Activated naive CD8-positive, alpha-beta T cell treated with anti-CD3 and anti-CD28 coated beads, Interleukin-2, amount 10 ng/mL, durations not matched to agents 7 days and 5 days (primary cell): ENCODE measurements at regions not wholly inside any gene's neighbourhood (a gene's known extent, or its start where the extent isn't known, plus 50 kb on each side); places are given as distances from the start of the nearest gene placed in this dataset.
"Not testable (repeated sequence)": the region's sequence is repeated elsewhere in the genome, so short reads cannot be mapped to it uniquely, and the experiment has no call there.

Source experiments
- ATAC-seq: fragments of 150-1000 bp; cut with Tn5 transposase; one replicate; pipeline ENCODE4 v1.10.0; 2021; ENCODE audit warnings: low read depth, moderate library complexity
- POLR2A ChIA-PET: fragments of 350-600 bp; sonication (Branson Sonifier 250); formaldehyde crosslinking; loops from one replicate; lab custom pipeline; 2021; ENCODE audit warnings: antibody characterized with exemption; lab: Charles Lee
- DNase-seq: peaks from one replicate; pipeline ENCODE4 v3.0.0; 2021
- H3K27ac Mint-ChIP-seq: one replicate; pipeline ENCODE4 v1.8.0; 2022; ENCODE audit warnings: mild to moderate bottlenecking, mixed read lengths
- H3K27me3 Mint-ChIP-seq: one replicate; pipeline ENCODE4 v1.8.0; 2022; ENCODE audit warnings: mild to moderate bottlenecking, moderate library complexity, mixed read lengths
- H3K36me3 Mint-ChIP-seq: one replicate; pipeline ENCODE4 v1.8.0; 2021; ENCODE audit warnings: mild to moderate bottlenecking, mixed read lengths
- H3K4me1 Mint-ChIP-seq: one replicate; pipeline ENCODE4 v1.8.0; 2021; ENCODE audit warnings: mixed read lengths
- H3K4me3 Mint-ChIP-seq: one replicate; pipeline ENCODE4 v1.8.0; 2022; ENCODE audit warnings: mild to moderate bottlenecking, moderate library complexity, mixed read lengths
- H3K9me3 Mint-ChIP-seq: one replicate; pipeline ENCODE4 v1.8.0; 2021; ENCODE audit warnings: mixed read lengths

GRCh38 chr1:164163289-164163849 is 395.6 kb upstream of the PBX1 start:
- no peaks in the 10 kb centered on the region for H3K36me3 Mint-ChIP-seq
- peaks cover 12% of the 10 kb centered on the region for H3K9me3 Mint-ChIP-seq
- DNase-seq (no peak), ATAC-seq (no peak)
- H3K4me3 Mint-ChIP-seq: no peak overlapping the region
- POLR2A ChIA-PET: no interaction called here
- no peak overlapping the region for H3K27ac Mint-ChIP-seq
- H3K27me3 Mint-ChIP-seq: no peaks in the 10 kb centered on the region
- no peaks in the 10 kb centered on the region for H3K4me1 Mint-ChIP-seq

GRCh38 chr1:164165466-164165865 is 393.5 kb upstream of the PBX1 start:
- DNase-seq: no peak
- ATAC-seq: no peak
- H3K36me3 Mint-ChIP-seq: no peaks in the 10 kb centered on the region
- no peak overlapping the region for H3K4me3 Mint-ChIP-seq
- peaks cover 21% of the 10 kb centered on the region for H3K9me3 Mint-ChIP-seq
- no peaks in the 10 kb centered on the region for H3K4me1 Mint-ChIP-seq
- no peak overlapping the region for H3K27ac Mint-ChIP-seq
- H3K27me3 Mint-ChIP-seq: no peaks in the 10 kb centered on the region
- POLR2A ChIA-PET: no interaction called here

- ATAC-seq, DNase-seq, H3K27me3 Mint-ChIP-seq, POLR2A ChIA-PET, H3K36me3 Mint-ChIP-seq, H3K4me3 Mint-ChIP-seq, H3K27ac Mint-ChIP-seq, H3K4me1 Mint-ChIP-seq: not testable (repeated sequence)
- peaks cover 19% of the 10 kb centered on the region for H3K9me3 Mint-ChIP-seq
Measured at GRCh38 chr1:164166454-164166853, 392.5 kb upstream of the PBX1 start.

GRCh38 chr1:164177118-164177517 is 381.9 kb upstream of the PBX1 start:
- H3K36me3 Mint-ChIP-seq: no peaks in the 10 kb centered on the region
- POLR2A ChIA-PET: no interaction called here
- DNase-seq: no peak
- no peak overlapping the region for H3K27ac Mint-ChIP-seq
- H3K4me3 Mint-ChIP-seq: no peak overlapping the region
- no peaks in the 10 kb centered on the region for H3K27me3 Mint-ChIP-seq
- H3K9me3 Mint-ChIP-seq: peaks cover 8% of the 10 kb centered on the region
- no peaks in the 10 kb centered on the region for H3K4me1 Mint-ChIP-seq
- no peak for ATAC-seq

GRCh38 chr1:164180824-164181223 is 378.2 kb upstream of the PBX1 start:
- Mint-ChIP-seq H3K4me1 (no peaks in the 10 kb centered on the region), H3K4me3 (no peak overlapping the region), H3K9me3 (peaks cover 7% of the 10 kb centered on the region), H3K36me3 (no peaks in the 10 kb centered on the region), H3K27me3 (no peaks in the 10 kb centered on the region), H3K27ac (no peak overlapping the region)
- ATAC-seq: no peak
- POLR2A ChIA-PET: no interaction called here
- DNase-seq: no peak

- DNase-seq: no peak
- POLR2A ChIA-PET: no interaction called here
- no peaks in the 10 kb centered on the region for H3K4me1 Mint-ChIP-seq
- no peak overlapping the region for H3K4me3 Mint-ChIP-seq
- peaks cover 9% of the 10 kb centered on the region for H3K9me3 Mint-ChIP-seq
- no peaks in the 10 kb centered on the region for H3K27me3 Mint-ChIP-seq
- H3K36me3 Mint-ChIP-seq: no peaks in the 10 kb centered on the region
- no peak for ATAC-seq
- no peak overlapping the region for H3K27ac Mint-ChIP-seq
Measured at GRCh38 chr1:164183854-164184635, 374.9 kb upstream of the PBX1 start.

GRCh38 chr1:164186881-164187280 is 372.1 kb upstream of the PBX1 start:
- Mint-ChIP-seq H3K27ac (no peak overlapping the region), H3K4me3 (no peak overlapping the region)
- POLR2A ChIA-PET: no interaction called here

GRCh38 chr1:164188497-164188896 is 370.5 kb upstream of the PBX1 start:
- ATAC-seq: no peak
- H3K27ac Mint-ChIP-seq: no peak overlapping the region
- no peaks in the 10 kb centered on the region for H3K4me1 Mint-ChIP-seq
- no peaks in the 10 kb centered on the region for H3K36me3 Mint-ChIP-seq
- POLR2A ChIA-PET: no interaction called here
- H3K9me3 Mint-ChIP-seq: peaks cover 4% of the 10 kb centered on the region
- H3K27me3 Mint-ChIP-seq: no peaks in the 10 kb centered on the region
- no peak for DNase-seq
- H3K4me3 Mint-ChIP-seq: no peak overlapping the region

More at GRCh38 chr1:164186881-164187280, 372.1 kb upstream of the PBX1 start:
- H3K4me1 Mint-ChIP-seq: no peaks in the 10 kb centered on the region
- H3K27me3 Mint-ChIP-seq: no peaks in the 10 kb centered on the region
- no peak for ATAC-seq
- no peak for DNase-seq
- H3K36me3 Mint-ChIP-seq: no peaks in the 10 kb centered on the region
- H3K9me3 Mint-ChIP-seq: peaks cover 8% of the 10 kb centered on the region

- H3K4me1 Mint-ChIP-seq: no peaks in the 10 kb centered on the region
- no peak overlapping the region for H3K27ac Mint-ChIP-seq
- H3K4me3 Mint-ChIP-seq: no peak overlapping the region
- no peaks in the 10 kb centered on the region for H3K36me3 Mint-ChIP-seq
- no peaks in the 10 kb centered on the region for H3K27me3 Mint-ChIP-seq
- H3K9me3 Mint-ChIP-seq: peaks cover 4% of the 10 kb centered on the region
- DNase-seq: no peak
- ATAC-seq: no peak
- POLR2A ChIA-PET: no interaction called here
Measured at GRCh38 chr1:164191191-164191590, 367.8 kb upstream of the PBX1 start.

GRCh38 chr1:164210211-164210739 is 348.7 kb upstream of the PBX1 start:
- Mint-ChIP-seq H3K4me1 (no peaks in the 10 kb centered on the region), H3K9me3 (peaks cover 6% of the 10 kb centered on the region), H3K27me3 (no peaks in the 10 kb centered on the region)

GRCh38 chr1:164223378-164223777 is 335.6 kb upstream of the PBX1 start:
- POLR2A ChIA-PET: no interaction called here

More at GRCh38 chr1:164210211-164210739, 348.7 kb upstream of the PBX1 start:
- POLR2A ChIA-PET: no interaction called here
- no peak for ATAC-seq
- no peaks in the 10 kb centered on the region for H3K36me3 Mint-ChIP-seq
- no peak overlapping the region for H3K4me3 Mint-ChIP-seq
- no peak for DNase-seq
- H3K27ac Mint-ChIP-seq: no peak overlapping the region

GRCh38 chr1:164225011-164225410 is 334.0 kb upstream of the PBX1 start:
- Mint-ChIP-seq H3K27ac (no peak overlapping the region), H3K9me3 (peaks cover 5% of the 10 kb centered on the region), H3K4me3 (no peak overlapping the region), H3K4me1 (no peaks in the 10 kb centered on the region), H3K27me3 (no peaks in the 10 kb centered on the region), H3K36me3 (no peaks in the 10 kb centered on the region)
- no peak for DNase-seq
- POLR2A ChIA-PET: no interaction called here
- ATAC-seq: no peak

More at GRCh38 chr1:164223378-164223777, 335.6 kb upstream of the PBX1 start:
- H3K36me3 Mint-ChIP-seq: no peaks in the 10 kb centered on the region
- no peaks in the 10 kb centered on the region for H3K4me1 Mint-ChIP-seq
- peaks cover 3% of the 10 kb centered on the region for H3K9me3 Mint-ChIP-seq
- H3K27ac Mint-ChIP-seq: no peak overlapping the region
- no peak for ATAC-seq
- DNase-seq: no peak
- no peaks in the 10 kb centered on the region for H3K27me3 Mint-ChIP-seq
- no peak overlapping the region for H3K4me3 Mint-ChIP-seq

GRCh38 chr1:164226977-164227376 is 332.0 kb upstream of the PBX1 start:
- H3K9me3 Mint-ChIP-seq: peaks cover 5% of the 10 kb centered on the region
- no peak for DNase-seq
- H3K27ac Mint-ChIP-seq: no peak overlapping the region
- H3K27me3 Mint-ChIP-seq: no peaks in the 10 kb centered on the region
- no peaks in the 10 kb centered on the region for H3K4me1 Mint-ChIP-seq
- ATAC-seq: no peak
- H3K36me3 Mint-ChIP-seq: no peaks in the 10 kb centered on the region
- POLR2A ChIA-PET: no interaction called here
- no peak overlapping the region for H3K4me3 Mint-ChIP-seq

- H3K4me3 Mint-ChIP-seq: no peak overlapping the region
- DNase-seq (no peak), ATAC-seq (no peak)
- POLR2A ChIA-PET: no interaction called here
- no peaks in the 10 kb centered on the region for H3K27me3 Mint-ChIP-seq
- no peaks in the 10 kb centered on the region for H3K36me3 Mint-ChIP-seq
- peaks cover 5% of the 10 kb centered on the region for H3K9me3 Mint-ChIP-seq
- H3K4me1 Mint-ChIP-seq: no peaks in the 10 kb centered on the region
- H3K27ac Mint-ChIP-seq: no peak overlapping the region
Measured at GRCh38 chr1:164228928-164229327, 330.1 kb upstream of the PBX1 start.
